GM12891 (cell line): ENCODE measurements at regions not wholly inside any gene's neighbourhood (a gene's known extent, or its start where the extent isn't known, plus 50 kb on each side); places are given as distances from the start of the nearest gene placed in this dataset.

Experiments used
- POLR2A ChIP-seq: IDR thresholded peaks from 2 replicates; pipeline ENCODE4 v1.6.1; 2011; ENCODE audit warnings: low read depth, low read length, control low read depth
- POLR2AphosphoS5 ChIP-seq: IDR thresholded peaks from 2 replicates; pipeline ENCODE4 v1.6.1; 2011; ENCODE audit warnings: low read depth, low read length, control low read depth
- POU2F2 ChIP-seq: IDR thresholded peaks from 2 replicates; pipeline ENCODE4 v1.6.1; 2011; ENCODE audit warnings: low read depth, mild to moderate bottlenecking, control low read depth, low read length, moderate library complexity
- SPI1 ChIP-seq: IDR thresholded peaks from 2 replicates; pipeline ENCODE4 v1.6.1; 2011; ENCODE audit warnings: low read depth, low read length, control low read depth
- TAF1 ChIP-seq: IDR thresholded peaks from 2 replicates; pipeline ENCODE4 v1.6.1; 2011; ENCODE audit warnings: low read depth, low read length, control low read depth

DNA sequence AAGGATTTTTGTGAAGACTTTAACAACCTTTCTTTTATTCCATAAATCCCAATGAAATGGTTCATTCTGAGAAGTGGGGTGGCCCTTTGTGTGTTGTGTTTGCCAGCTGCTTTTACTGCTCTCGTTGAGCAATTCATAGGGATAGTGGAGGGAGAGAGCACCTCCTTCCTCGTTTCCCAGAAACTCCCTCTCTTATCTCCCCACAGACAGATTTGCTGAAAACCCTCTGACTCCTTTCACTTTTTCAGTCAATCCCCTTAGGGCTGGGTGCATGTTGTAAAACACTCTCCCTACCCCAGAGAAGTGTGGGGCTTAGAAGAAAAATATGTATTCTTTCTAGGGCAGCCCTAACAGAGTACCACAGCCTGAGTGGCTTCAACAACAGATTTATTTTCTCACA, 557.2 kb upstream of the RGMA start:
- TF ChIP-seq TAF1 (no peak), POLR2AphosphoS5 (no peak), POLR2A (no peak), SPI1 (no peak), POU2F2 (no peak)
